ENCODE measurements at regions not wholly inside any gene's neighbourhood (a gene's known extent, or its start where the extent isn't known, plus 50 kb on each side); places are given as distances from the start of the nearest gene placed in this dataset.

DNA sequence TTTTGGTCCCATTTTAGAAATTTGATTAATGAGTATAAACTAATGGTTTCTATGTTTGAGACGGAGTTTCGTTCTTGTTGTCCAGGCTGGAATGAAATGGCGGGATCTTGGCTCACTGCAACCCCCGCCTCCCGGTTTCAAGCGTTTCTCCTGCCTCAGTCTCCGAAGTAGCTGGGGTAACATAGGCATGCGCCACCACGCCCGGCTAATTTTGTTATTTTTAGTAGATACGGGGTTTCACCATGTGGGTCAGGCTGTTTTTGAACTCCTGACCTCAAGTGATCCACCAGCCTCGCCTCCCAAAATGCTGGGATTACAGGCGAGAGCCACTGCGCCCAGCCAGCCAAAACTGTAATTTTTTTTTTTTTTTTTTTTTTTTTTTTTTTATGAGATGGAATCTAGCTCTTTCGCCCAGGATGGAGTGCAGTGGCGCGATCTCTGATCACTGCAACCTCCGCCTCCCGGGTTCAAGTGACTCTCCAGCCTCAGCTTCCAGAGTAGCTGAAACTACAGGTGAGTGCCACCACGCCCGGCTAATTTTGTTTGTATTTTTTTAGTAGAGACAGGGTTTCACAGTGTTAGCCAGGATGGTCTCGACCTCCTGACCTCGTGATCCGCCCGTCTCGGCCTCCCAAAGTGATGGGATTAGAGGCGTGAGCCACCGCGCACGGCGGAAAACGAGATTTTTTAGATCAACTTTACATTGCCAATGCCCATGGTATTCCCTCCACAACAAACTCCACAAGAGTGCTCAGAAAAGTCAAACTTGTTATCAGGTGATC lies 127.8 kb downstream of the HFE start:
- TF ChIP-seq, protein P1, sequence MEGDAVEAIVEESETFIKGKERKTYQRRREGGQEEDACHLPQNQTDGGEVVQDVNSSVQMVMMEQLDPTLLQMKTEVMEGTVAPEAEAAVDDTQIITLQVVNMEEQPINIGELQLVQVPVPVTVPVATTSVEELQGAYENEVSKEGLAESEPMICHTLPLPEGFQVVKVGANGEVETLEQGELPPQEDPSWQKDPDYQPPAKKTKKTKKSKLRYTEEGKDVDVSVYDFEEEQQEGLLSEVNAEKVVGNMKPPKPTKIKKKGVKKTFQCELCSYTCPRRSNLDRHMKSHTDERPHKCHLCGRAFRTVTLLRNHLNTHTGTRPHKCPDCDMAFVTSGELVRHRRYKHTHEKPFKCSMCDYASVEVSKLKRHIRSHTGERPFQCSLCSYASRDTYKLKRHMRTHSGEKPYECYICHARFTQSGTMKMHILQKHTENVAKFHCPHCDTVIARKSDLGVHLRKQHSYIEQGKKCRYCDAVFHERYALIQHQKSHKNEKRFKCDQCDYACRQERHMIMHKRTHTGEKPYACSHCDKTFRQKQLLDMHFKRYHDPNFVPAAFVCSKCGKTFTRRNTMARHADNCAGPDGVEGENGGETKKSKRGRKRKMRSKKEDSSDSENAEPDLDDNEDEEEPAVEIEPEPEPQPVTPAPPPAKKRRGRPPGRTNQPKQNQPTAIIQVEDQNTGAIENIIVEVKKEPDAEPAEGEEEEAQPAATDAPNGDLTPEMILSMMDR (conservative IDR thresholded peaks at IDR 0.05): no peak
- TF ChIP-seq EZH2 (IDR thresholded peaks at IDR 0.05; ENCODE audit: low read depth): no peak
